Right lobe of liver (tissue), 6 donors: ENCODE measurements at regions not wholly inside any gene's neighbourhood (a gene's known extent, or its start where the extent isn't known, plus 50 kb on each side); places are given as distances from the start of the nearest gene placed in this dataset.

Experiments
- ATAC-seq, 4 donors: fragments of 200-7000 bp; cut with Tn5 transposase; one replicate each; pipeline ENCODE4 v1.9.1; 2020; ENCODE audit warnings: mild to moderate bottlenecking in 4 of 4, moderate library complexity in 4 of 4
- DNase-seq, 3 donors: peaks; one replicate each; pipeline ENCODE4 v3.0.0-alpha.2; 2020
- H3K27ac ChIP-seq, 3 donors: fragments of 200-600 bp; one replicate each; pipeline ENCODE4 v1.8.0; 2022
- H3K27me3 ChIP-seq, 2 donors: fragments of 200-600 bp; one replicate each; pipeline ENCODE4 v1.8.0; 2022
- H3K36me3 ChIP-seq, 4 donors: fragments of 200-600 bp; sonication (generic) in 1 of 4; one replicate each; pipeline versions ENCODE4 v1.5.1 to v1.8.0; 2017 to 2022; ENCODE audit warnings: control low read depth in 1 of 4
- H3K4me1 ChIP-seq, 4 donors: fragments of 200-600 bp; sonication (generic) in 1 of 4; one replicate each; pipeline versions ENCODE4 v1.5.1 to v1.8.0; 2017 to 2022; ENCODE audit warnings: control low read depth in 1 of 4
- H3K4me3 ChIP-seq, 3 donors: fragments of 200-600 bp; one replicate each; pipeline ENCODE4 v1.8.0; 2022
- H3K9me3 ChIP-seq, 4 donors: fragments of 200-600 bp; sonication (generic) in 1 of 4; one replicate each; pipeline versions ENCODE4 v1.5.1 to v1.8.0; 2017 to 2022; ENCODE audit warnings: control low read depth in 1 of 4
- POLR2A ChIP-seq: fragments of 450-650 bp; IDR thresholded peaks from one replicate; pipeline ENCODE4 v1.6.1; 2017; ENCODE audit warnings: antibody characterized with exemption, mild to moderate bottlenecking
- WGBS: methylation state at CpG from one replicate; pipeline ENCODE4 v1.1.6; 2018; ENCODE audit warnings: low coverage, low lambda C conversion rate; ENCODE audit not compliant: insufficient coverage; ENCODE audit errors: missing lambda C conversion rate; 5-methylcytosine and 5-hydroxymethylcytosine counted together
- intact Hi-C, 2 donors: fragments of 100-400 bp; cut with DNase I; formaldehyde crosslinking; loops; one replicate each; pipeline versions ENCODE4 v1.11.2 to v1.14.1; 2022
- TF ChIP-seq, protein P1 (sequence below), 4 donors: fragments of 200-600 bp in 3 of 4; fragments of 450-650 bp in 1 of 4; IDR thresholded peaks; one replicate each; pipeline versions ENCODE4 v1.5.1 to v1.8.0; 2016 to 2022; ENCODE audit warnings: antibody characterized with exemption in 4 of 4, mild to moderate bottlenecking in 2 of 4
- donor health status: DM: no; HTN: yes; CAD: no.
- donor health status: DM: no; HTN: no; CAD: no.
- donor health status: DM: no; HTN: no; CAD: no.
- donor health status: DM: no; HTN: yes; CAD: no.
- donor health status: DM: no; HTN: yes; CAD: no.

DNA sequence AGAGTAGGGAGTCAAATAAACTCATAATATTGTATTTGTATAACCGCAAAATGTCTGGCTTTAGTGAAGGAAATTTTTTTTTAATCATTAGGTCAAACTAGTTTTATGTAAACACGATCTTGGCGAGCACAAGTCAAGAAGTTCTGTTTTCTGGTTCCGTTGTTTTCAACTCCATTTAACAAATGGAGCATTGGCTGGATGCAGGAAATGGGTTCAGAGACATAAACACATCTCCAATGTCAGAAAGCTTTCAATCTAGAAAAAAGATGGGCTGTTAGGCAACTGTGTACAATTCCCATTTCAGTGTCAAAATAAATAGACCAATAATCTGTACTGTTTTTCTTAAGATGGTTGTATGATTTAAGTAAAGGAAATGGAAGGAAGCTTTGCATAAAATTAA lies 292.8 kb downstream of the TBL1XR1 start:
- WGBS, result 48% methylated on average over 4 of the region's 4 CpGs
- no peak overlapping the region for H3K4me3 ChIP-seq
- H3K27ac ChIP-seq, result no peak overlapping the region
- ATAC-seq (no peak), DNase-seq (no peak)
- TF ChIP-seq POLR2A, result no peak
- TF ChIP-seq, protein P1, sequence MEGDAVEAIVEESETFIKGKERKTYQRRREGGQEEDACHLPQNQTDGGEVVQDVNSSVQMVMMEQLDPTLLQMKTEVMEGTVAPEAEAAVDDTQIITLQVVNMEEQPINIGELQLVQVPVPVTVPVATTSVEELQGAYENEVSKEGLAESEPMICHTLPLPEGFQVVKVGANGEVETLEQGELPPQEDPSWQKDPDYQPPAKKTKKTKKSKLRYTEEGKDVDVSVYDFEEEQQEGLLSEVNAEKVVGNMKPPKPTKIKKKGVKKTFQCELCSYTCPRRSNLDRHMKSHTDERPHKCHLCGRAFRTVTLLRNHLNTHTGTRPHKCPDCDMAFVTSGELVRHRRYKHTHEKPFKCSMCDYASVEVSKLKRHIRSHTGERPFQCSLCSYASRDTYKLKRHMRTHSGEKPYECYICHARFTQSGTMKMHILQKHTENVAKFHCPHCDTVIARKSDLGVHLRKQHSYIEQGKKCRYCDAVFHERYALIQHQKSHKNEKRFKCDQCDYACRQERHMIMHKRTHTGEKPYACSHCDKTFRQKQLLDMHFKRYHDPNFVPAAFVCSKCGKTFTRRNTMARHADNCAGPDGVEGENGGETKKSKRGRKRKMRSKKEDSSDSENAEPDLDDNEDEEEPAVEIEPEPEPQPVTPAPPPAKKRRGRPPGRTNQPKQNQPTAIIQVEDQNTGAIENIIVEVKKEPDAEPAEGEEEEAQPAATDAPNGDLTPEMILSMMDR (IDR thresholded peaks at IDR 0.05), result no peak
- H3K4me1 ChIP-seq, result peaks cover 0 to 11% (median 0%) of the 10 kb centered on the region in 4 donors
- H3K27me3 ChIP-seq, result no peaks in the 10 kb centered on the region
- no peaks in the 10 kb centered on the region for H3K9me3 ChIP-seq
- no peaks in the 10 kb centered on the region for H3K36me3 ChIP-seq
- intact Hi-C loops, result no loop called here

DNA sequence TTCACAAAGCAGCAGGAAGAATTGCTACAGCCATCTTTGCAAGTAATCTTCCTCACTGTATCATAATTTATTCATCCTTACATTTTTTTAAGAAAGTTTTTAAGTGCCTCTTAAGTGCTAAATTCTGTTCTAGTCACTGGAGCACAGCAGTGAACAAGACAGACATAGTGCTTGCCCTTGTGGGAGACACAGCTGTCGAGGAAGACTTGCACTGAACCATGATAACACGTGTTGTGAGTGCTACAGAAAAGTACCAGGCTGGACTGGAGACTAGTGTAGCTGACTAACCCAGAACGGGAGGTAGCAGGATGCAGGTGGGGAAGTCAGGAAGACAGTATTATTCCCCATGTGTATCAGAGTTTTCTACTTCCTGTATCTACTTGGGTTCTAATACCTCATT lies 300.6 kb downstream of the TBL1XR1 start:
- no peak overlapping the region for H3K4me3 ChIP-seq
- H3K4me1 ChIP-seq, result no peaks in the 10 kb centered on the region
- intact Hi-C loops, result no loop called here
- WGBS, result 45% methylated on average over 3 of the region's 3 CpGs
- ATAC-seq (no peak), DNase-seq (no peak)
- TF ChIP-seq, protein P1 (IDR thresholded peaks at IDR 0.05), result no peak
- TF ChIP-seq POLR2A, result no peak
- H3K9me3 ChIP-seq, result no peaks in the 10 kb centered on the region
- no peaks in the 10 kb centered on the region for H3K36me3 ChIP-seq
- H3K27me3 ChIP-seq, result no peaks in the 10 kb centered on the region
- H3K27ac ChIP-seq, result no peak overlapping the region

DNA sequence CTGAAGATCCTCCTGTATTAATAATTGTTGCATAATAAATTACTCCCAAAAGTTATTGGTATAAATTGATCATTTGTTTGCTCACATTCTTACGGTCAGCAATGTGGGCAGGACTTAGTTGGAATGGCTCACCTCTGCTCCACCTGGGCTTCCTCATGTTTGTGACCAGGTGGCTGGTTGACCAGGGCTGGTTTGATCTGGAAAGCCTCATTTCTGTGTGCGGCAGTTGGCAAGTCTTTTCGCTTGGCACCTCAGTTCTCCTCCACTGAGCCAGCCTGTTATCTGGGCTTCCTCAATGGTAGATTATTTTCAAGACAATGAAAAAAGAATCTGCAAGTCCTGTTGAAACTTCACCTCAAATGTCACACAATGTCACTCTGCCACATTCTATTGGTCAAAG lies 301.1 kb downstream of the TBL1XR1 start:
- Histone ChIP-seq H3K36me3 (no peaks in the 10 kb centered on the region), H3K4me1 (no peaks in the 10 kb centered on the region), H3K9me3 (no peaks in the 10 kb centered on the region), H3K4me3 (no peak overlapping the region), H3K27me3 (no peaks in the 10 kb centered on the region), H3K27ac (no peak overlapping the region)
- WGBS, result 72% methylated on average over 2 of the region's 3 CpGs
- intact Hi-C loops, result no loop called here
- no peak for DNase-seq
- TF ChIP-seq POLR2A, result no peak
- TF ChIP-seq, protein P1 (IDR thresholded peaks at IDR 0.05), result no peak
- ATAC-seq, result peak in 1 of 4 donors; percentile 30

DNA sequence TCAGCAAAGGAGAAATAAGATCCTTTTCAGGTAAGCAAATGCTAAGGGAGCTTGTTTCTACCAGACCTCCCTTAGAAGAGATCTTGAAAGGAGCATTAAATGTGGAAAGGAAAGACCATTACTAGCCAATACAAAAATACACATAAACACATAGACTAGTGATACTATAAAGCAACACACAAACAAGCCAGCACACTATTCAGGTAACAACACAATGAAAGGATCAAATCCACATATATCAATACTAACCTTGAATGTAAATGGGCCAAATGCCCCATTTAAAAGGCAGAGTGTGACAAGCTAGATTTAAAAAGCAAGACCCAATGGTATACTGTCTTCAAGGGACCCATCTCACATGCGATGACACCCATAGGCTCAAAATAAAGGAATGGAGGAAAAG lies 317.6 kb downstream of the TBL1XR1 start:
- DNase-seq (no peak), ATAC-seq (no peak)
- Histone ChIP-seq H3K4me1 (no peaks in the 10 kb centered on the region), H3K27ac (no peak overlapping the region), H3K4me3 (no peak overlapping the region), H3K9me3 (no peaks in the 10 kb centered on the region), H3K36me3 (no peaks in the 10 kb centered on the region), H3K27me3 (no peaks in the 10 kb centered on the region)
- intact Hi-C loops, result loop anchor here in 1 of 2 donors (5.0 kb wide), 1 partner anchor 53 kb away; no protein-coding TSS in a partner anchor
- 71% methylated on average over 1 of the region's 1 CpG for WGBS
- TF ChIP-seq, protein P1 (IDR thresholded peaks at IDR 0.05), result no peak
- TF ChIP-seq POLR2A, result no peak

DNA sequence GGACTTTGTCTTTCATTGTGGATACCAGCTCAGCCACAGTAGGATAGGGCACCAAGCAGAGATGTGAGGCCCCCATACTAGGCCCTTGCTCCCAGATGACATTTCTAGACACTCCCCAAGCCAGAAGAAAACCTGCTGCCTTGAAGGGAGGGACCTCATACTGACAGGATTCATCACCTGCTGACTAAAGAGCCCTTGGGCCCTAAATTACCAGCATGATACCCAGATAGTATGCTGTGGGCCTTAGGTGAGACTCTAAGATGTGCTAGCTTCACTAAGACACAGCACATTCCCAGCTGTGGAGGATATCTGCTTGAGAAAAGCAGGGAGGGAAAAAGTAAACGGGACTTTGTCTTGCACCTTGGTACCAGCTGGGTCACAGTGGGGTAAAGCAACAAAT lies 324.0 kb downstream of the TBL1XR1 start:
- Histone ChIP-seq H3K36me3 (no peaks in the 10 kb centered on the region), H3K27me3 (no peaks in the 10 kb centered on the region), H3K27ac (no peak overlapping the region), H3K4me3 (no peak overlapping the region), H3K4me1 (peaks cover 0 to 6% (median 0%) of the 10 kb centered on the region in 4 donors), H3K9me3 (peaks cover 0 to 3% (median 0%) of the 10 kb centered on the region in 4 donors)
- no CpG with 5 or more reads among the region's 1 CpG for WGBS
- TF ChIP-seq, protein P1 (IDR thresholded peaks at IDR 0.05), result no peak
- TF ChIP-seq POLR2A, result no peak
- DNase-seq (no peak), ATAC-seq (no peak)
- intact Hi-C loops, result no loop called here
